ENCODE measurements at regions not wholly inside any gene's neighbourhood (a gene's known extent, or its start where the extent isn't known, plus 50 kb on each side); places are given as distances from the start of the nearest gene placed in this dataset.
A peak's percentile ranks its signal among the peaks of the same experiment; 100 is the strongest.

DNA sequence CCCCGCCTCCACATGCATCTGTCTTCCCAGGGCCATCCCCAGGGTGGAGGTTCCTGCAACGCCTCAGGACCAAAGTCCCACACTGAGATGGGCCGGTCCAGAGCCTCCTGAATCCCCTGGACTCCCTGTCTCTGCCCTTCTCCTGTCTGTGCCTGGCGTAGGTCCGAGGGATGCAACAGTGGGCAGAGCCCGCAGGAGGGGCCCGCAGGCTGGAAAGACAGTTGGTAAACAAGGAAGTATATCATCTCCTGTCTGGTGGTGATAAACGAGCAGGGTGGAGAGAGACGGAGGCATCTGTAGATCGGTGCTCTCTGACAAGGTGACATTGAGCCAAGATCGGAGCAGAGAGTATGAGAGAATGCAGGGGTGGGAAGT is 72.6 kb upstream of the RAB6C start:
- no peaks in the 10 kb centered on the region for H3K36me3 Mint-ChIP-seq
- no peak overlapping the region for H3K27ac Mint-ChIP-seq
- H3K4me1 Mint-ChIP-seq, result peaks cover 0 to 3% (median 0%) of the 10 kb centered on the region in 3 donors
- H3K4me3 Mint-ChIP-seq, result peak overlapping the region in 1 of 8 donors; percentile 54
- DNase-seq (no peak), ATAC-seq (ENCODE audit: low read depth in 2 of 2) (no peak)
- peaks cover 0 to 18% (median 5%) of the 10 kb centered on the region in 3 donors for H3K27me3 Mint-ChIP-seq
- H3K9me3 Mint-ChIP-seq, result no peaks in the 10 kb centered on the region

DNA sequence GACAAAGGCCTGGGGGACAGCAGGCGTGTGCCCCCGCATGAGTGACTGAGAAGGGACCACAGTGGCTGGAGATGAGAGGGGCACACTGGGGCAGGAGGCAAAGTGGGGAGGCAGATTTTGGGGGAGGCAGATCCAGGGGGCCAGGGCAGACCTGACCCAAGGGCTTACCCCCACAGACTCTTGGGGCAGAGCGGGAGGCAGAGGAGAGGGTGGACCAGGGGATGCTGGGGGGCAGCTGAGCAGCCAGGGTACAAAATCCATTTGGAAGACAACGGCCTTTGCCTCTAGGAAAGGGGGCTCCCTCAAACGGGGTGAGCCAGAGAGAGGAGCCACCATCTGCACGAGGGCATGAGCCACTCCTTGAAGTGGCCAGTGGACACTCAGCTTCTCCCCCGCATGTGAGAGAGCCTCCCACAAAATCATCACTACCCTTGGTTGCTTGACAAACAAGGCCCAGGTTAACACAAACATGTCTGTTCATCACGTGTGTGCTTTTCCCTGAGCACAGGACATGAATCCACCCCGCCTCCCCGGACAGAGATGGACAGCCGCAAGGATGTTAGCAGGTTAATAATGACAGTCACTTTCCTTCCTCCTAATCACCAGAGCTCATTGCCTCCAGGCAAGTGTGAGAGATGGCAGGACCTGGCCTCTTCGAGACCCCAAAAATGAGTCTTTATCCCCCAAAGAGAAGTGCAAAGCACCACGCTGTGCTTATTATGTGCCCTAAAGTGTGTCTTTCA is 72.0 kb upstream of the RAB6C start:
- H3K4me1 Mint-ChIP-seq, result peaks cover 0 to 3% (median 0%) of the 10 kb centered on the region in 3 donors
- peaks cover 0 to 18% (median 5%) of the 10 kb centered on the region in 3 donors for H3K27me3 Mint-ChIP-seq
- no peak overlapping the region for H3K4me3 Mint-ChIP-seq
- DNase-seq (no peak), ATAC-seq (ENCODE audit: low read depth in 2 of 2) (no peak)
- no peaks in the 10 kb centered on the region for H3K36me3 Mint-ChIP-seq
- H3K9me3 Mint-ChIP-seq, result no peaks in the 10 kb centered on the region
- H3K27ac Mint-ChIP-seq, result peak overlapping the region in 1 of 6 donors; percentile 53

DNA sequence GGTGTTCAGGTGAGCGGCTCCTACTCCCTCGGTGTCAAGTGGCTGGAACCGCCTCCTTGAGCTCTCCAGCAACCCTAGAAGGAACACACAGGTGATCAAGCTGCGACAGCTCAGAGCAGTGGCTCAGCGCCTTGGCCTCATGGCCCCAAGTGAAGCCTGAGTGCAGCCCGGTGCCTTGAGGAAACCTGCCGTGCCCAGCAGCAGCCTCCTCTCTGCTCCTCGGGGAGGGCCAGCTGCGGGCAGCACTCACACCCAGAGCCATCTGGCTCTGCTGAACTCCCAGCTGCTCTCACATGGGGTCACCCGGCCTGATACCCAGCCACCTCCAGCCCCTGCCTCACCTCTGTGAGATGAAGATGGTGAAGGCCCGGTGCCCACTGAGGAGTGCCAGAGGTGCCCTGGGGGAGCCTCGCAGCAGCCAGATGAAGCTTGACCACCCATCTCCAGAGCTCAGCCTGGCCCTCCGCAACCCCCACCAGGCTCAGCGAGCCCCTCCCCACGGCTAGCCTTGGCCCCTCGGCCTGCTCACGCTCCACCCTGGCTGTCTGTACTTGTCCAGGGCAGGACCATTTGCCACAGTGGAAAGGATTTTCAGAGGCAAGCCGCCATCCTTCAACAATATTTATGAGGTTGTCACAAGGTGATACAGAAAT is 70.6 kb upstream of the RAB6C start:
- Mint-ChIP-seq H3K27me3 (peaks cover 0 to 18% (median 7%) of the 10 kb centered on the region in 3 donors), H3K4me1 (peaks cover 0 to 3% (median 0%) of the 10 kb centered on the region in 3 donors), H3K27ac (no peak overlapping the region), H3K36me3 (no peaks in the 10 kb centered on the region), H3K4me3 (no peak overlapping the region), H3K9me3 (no peaks in the 10 kb centered on the region)
- ATAC-seq (ENCODE audit: low read depth in 2 of 2), result no peak
- no peak for DNase-seq

DNA sequence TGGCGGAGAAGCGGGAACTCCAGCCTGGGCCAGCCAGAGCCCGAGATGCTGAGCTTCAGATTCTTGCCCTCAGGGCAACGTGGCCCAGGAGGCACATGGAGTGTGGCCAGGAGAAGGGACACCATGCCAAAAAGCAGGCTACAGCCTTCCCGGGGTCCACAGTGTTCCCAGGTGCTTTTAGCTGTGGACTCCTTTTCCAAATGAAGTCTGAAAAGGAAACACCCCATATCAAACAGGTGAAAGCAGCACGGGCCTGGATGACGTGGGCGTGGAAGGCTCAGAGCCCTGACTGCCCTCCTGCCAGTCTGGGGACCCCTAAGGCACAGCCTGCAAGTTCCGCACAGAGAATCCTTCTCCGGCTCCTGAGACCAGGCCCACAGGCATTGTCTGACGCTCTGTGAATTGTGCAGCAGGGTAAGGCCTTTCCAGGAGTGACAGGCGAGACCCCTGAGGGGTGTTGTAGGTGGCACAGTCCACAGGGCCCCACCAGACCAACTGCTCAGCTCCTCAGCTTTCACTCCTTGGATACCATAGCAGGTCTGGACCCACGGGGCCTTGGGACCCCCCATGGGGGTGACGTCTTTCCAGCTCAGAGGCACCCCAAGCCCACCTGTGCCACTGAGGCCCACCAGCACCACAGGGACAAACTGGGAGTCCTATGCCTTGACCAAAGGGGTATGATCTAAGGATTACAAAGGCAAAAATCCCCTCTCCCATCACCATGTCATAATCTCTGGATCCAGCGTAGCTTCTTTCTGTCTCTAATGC is 69.6 kb upstream of the RAB6C start:
- peaks cover 0 to under 1% (median 0%) of the 10 kb centered on the region in 7 donors for H3K9me3 Mint-ChIP-seq
- H3K27ac Mint-ChIP-seq, result no peak overlapping the region
- no peak overlapping the region for H3K4me3 Mint-ChIP-seq
- ATAC-seq (ENCODE audit: low read depth in 2 of 2) (no peak), DNase-seq (no peak)
- H3K36me3 Mint-ChIP-seq, result no peaks in the 10 kb centered on the region
- peaks cover 0 to 28% (median 7%) of the 10 kb centered on the region in 3 donors for H3K27me3 Mint-ChIP-seq
- peaks cover 0 to 3% (median 0%) of the 10 kb centered on the region in 3 donors for H3K4me1 Mint-ChIP-seq

DNA sequence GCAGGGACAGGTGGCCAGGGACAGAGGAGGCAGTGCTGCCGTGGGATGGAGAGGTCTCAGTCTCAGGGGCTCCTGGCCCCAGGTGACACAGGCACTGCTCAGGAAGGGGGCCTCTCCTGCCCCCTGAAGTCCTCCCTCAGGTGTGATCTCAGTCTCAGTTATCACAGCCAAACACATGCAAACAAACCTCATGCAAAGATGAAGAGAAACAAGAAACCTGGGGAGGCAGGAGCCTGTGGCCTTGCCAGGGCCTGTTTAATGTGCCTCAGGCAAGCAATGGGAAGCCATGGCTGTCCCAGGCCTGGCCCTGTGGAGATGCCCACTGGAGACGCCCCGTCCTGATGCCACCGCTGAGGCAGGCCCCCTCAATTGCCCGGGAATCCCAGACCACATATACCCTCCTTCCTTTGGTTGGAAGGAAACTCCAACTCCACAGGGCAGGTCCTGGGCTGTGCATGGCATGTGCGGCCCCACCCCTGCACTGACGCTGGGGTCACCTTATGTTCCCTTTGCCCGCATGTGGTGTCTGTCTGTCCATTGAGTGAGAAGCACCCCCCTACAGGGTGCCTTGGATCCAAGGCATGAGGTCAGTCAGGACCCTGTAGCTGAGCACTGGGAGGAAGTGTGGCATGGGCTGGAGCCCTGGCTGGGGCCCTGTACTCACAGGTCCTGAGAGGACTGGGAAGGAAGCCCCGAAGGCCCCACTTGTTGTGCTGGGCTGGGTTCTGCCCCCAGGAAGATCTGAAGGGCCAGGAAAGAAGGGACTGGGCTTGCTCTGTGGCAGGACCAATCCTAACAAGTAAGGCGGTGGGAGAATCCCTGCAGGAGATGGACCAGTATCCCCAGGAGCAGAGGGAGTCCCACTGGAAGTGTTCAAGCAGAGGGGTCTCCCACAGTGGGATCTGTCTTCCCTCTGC is 68.8 kb upstream of the RAB6C start:
- Mint-ChIP-seq H3K9me3 (peaks cover 0 to 7% (median 0%) of the 10 kb centered on the region in 7 donors), H3K27me3 (peaks cover 0 to 27% (median 7%) of the 10 kb centered on the region in 3 donors), H3K27ac (no peak overlapping the region), H3K4me1 (peaks cover 0 to 2% (median 0%) of the 10 kb centered on the region in 3 donors), H3K4me3 (no peak overlapping the region), H3K36me3 (no peaks in the 10 kb centered on the region)
- ATAC-seq (ENCODE audit: low read depth in 2 of 2) (no peak), DNase-seq (no peak)

DNA sequence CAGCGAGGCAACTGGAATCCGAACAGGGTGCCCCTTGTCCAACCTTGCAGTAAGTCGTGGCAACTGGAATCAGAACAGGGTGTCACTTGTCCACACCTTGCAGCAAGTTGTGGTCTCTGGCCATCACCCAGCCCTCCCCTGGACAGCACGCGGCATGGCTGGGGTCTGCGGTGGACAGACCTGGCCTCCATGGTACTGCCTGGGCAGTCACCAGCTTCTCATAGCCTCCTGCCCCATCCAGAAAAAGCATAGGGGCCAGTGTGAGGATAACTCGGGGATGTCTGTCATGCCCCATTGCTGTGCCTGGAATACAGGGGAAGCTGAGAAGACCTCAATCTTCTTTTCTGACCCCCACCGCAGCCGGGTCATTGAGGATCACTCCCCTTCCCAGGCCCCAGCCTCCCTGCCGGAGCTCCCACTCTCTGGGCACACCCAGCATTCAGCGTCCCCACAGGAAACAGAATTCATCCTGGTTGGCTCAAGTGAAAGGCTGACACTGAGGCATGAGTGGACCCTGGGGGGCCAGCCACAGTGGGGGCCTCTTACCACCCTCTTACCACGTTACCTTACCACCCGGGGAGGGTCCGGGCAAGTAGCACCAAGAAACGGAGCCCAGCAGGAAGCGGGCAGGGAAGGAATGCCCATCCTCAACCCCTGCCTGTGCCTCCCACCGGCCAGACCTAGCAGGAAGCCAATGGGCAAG is 68.0 kb upstream of the RAB6C start:
- Mint-ChIP-seq H3K4me3 (no peak overlapping the region), H3K36me3 (no peaks in the 10 kb centered on the region), H3K27me3 (peaks cover 0 to 29% (median 7%) of the 10 kb centered on the region in 3 donors), H3K9me3 (peaks cover 0 to 7% (median 1%) of the 10 kb centered on the region in 7 donors), H3K4me1 (no peaks in the 10 kb centered on the region), H3K27ac (no peak overlapping the region)
- ATAC-seq (ENCODE audit: low read depth in 2 of 2) (no peak), DNase-seq (no peak)

DNA sequence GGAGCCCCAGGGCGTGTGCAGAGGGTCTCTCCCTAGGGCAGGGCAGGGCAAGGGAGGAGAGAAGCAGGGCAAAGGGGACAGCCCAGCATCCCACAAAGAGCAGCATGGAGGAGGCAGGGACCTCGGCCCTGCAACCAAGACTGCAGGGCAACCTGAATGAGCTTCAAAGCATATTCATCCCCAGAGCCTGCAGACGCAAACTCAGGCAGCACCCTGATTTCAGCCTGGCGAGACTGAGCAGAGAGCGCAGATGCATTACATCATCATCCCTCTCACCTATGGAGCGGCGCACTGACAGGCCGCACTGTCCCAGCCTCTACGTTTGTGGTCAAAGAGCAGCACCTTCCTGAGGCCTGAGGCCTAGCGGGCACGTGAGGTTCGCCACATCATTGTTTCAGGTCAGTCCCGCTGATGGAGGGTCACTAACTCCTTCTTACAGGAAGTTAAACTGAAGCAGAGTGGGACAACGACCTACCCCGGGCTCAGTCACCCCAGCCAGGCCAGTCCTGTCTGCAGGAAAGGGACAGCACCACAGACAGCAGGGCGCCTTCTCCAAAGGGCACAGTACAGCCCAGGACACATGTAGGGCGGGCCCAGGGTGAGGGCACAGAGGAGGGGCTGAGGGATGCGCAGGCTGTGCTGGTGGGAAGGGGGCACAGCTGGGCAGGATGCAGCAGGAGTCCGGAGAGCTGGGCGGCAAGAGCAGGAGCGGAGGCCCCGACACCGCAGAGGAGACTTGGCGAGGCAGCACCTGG is 67.2 kb upstream of the RAB6C start:
- H3K27ac Mint-ChIP-seq, result no peak overlapping the region
- H3K4me1 Mint-ChIP-seq, result no peaks in the 10 kb centered on the region
- peaks cover under 1 to 13% (median 7%) of the 10 kb centered on the region in 7 donors for H3K9me3 Mint-ChIP-seq
- H3K27me3 Mint-ChIP-seq, result peaks cover 0 to 22% (median 7%) of the 10 kb centered on the region in 3 donors
- DNase-seq (no peak), ATAC-seq (ENCODE audit: low read depth in 2 of 2) (no peak)
- peaks cover 0 to 2% of the 10 kb centered on the region in 2 donors for H3K36me3 Mint-ChIP-seq
- H3K4me3 Mint-ChIP-seq, result no peak overlapping the region

DNA sequence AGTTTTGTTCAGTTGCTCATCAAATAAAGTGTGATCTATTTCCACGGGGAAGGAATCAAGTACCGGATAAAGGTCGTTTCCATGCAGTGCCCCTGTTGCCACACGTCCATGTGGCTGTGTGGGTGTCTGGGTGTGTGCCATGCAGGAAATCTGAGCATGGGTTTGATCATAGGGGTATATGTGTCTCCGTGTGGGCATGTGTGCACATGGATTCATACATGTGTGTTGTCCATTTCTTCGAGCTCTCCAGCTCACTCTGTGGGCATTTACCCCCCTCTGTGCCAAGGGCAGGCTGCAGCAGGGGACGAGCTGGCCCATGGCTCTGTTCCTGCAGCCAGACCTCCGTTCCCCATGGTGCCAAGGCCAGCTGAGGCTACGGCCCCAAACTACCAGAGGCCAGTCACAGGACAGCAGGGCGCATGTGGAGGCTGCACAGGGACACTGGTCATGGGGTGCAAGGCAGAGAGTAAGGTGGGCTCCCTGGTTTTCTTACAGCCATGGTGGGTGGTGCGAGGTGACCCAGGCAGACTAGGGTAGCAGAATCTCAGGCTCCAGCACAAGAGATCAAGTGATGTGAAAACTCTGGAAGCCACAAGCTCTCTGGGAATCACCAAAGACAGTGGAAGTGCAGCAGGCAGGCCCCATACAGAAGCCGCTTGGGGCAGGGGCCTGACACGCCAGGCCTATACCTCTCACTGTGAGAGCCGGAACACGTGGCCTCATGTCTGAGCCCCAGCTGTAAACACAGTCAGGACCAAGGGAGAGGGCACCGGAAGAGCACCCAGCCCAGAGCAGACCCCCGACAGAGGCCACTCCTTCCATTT is 66.4 kb upstream of the RAB6C start:
- H3K9me3 Mint-ChIP-seq, result peaks cover 7 to 22% (median 13%) of the 10 kb centered on the region in 7 donors
- H3K36me3 Mint-ChIP-seq, result peaks cover 0 to 11% of the 10 kb centered on the region in 2 donors
- no peaks in the 10 kb centered on the region for H3K4me1 Mint-ChIP-seq
- H3K27ac Mint-ChIP-seq, result no peak overlapping the region
- DNase-seq, result no peak
- H3K27me3 Mint-ChIP-seq, result peaks cover 0 to 21% (median 8%) of the 10 kb centered on the region in 3 donors
- ATAC-seq (ENCODE audit: low read depth in 2 of 2), result no peak
- H3K4me3 Mint-ChIP-seq, result peak overlapping the region in 1 of 8 donors; percentile 36

DNA sequence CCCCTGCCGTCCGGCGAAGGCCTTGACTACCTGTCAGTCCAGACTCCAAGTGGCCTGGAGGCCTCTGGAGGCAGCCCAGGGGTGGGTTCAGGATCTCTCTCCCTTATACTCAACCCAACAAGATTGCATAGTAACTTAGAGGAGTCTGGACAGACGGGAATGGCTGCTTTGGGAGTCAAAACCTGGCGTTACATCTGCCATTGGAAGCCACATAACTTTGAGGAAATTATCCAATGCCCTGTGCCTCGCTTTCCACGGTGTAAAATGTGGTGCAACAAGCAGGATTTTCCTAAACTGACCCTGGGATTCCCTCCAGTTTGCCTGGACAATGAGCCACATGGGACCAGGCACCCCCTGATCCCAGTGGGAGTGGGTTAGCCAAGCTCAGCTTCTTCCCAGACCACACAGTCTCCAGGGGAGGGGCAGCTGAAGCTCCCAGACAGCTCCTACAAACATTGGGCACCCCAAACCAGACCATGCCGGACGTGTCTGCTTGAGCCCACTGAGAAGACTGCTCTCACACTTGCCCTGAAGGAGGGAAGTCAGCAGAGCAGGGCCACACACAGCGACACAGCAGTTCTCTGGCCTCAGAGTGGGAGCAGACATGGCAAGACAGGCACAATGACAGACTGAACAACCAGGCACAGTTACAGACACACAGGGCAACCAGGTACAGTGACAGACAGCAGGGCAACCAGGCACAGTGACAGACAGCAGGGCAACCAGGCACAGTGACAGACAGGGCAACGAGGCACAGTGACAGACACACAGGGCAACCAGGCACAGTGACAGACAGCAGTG is 65.6 kb upstream of the RAB6C start:
- DNase-seq (no peak), ATAC-seq (ENCODE audit: low read depth in 2 of 2) (no peak)
- no peak overlapping the region for H3K27ac Mint-ChIP-seq
- H3K9me3 Mint-ChIP-seq, result peaks cover 15 to 30% (median 21%) of the 10 kb centered on the region in 7 donors
- H3K36me3 Mint-ChIP-seq, result peaks cover 0 to 19% of the 10 kb centered on the region in 2 donors
- no peaks in the 10 kb centered on the region for H3K4me1 Mint-ChIP-seq
- no peak overlapping the region for H3K4me3 Mint-ChIP-seq
- peaks cover 0 to 21% (median 16%) of the 10 kb centered on the region in 3 donors for H3K27me3 Mint-ChIP-seq

DNA sequence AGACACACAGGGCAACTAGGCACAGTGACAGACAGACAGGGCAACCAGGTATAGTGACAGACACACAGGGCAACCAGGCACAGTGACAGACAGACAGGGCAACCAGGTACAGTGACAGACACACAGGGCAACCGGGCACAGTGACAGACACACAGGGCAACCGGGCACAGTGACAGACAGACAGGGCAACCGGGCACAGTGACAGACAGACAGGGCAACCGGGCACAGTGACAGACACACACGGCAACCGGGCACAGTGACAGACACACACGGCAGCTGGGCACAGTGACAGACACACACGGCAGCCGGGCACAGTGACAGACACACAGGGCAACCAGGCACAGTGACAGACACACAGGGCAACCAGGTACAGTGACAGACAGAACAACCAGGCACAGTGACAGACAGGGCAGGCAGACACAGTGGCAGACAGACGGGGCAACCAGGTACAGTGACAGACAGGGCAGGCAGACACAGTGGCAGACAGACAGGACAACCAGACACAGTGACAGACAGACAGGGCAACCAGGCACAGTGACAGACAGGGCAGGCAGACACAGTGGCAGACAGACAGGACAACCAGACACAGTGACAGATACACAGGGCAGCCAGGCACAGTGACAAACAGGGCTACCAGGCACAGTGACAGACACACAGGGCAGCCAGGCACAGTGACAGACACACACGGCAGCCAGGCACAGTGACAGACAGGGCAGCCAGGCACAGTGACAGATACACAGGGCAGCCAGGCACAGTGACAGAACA is 64.7 kb upstream of the RAB6C start:
- Mint-ChIP-seq H3K36me3 (peaks cover 0 to 26% of the 10 kb centered on the region in 2 donors), H3K9me3 (peaks cover 20 to 38% (median 27%) of the 10 kb centered on the region in 7 donors), H3K27ac (no peak overlapping the region), H3K27me3 (peaks cover 0 to 21% (median 17%) of the 10 kb centered on the region in 3 donors), H3K4me1 (no peaks in the 10 kb centered on the region), H3K4me3 (no peak overlapping the region)
- ATAC-seq (ENCODE audit: low read depth in 2 of 2), result no peak
- no peak for DNase-seq
